SU-DHL-6 (cell line): ENCODE measurements at regions not wholly inside any gene's neighbourhood (a gene's known extent, or its start where the extent isn't known, plus 50 kb on each side); places are given as distances from the start of the nearest gene placed in this dataset.

Experiments used
- EZH2phosphoT487 ChIP-seq: fragments of 200-600 bp; sonication (generic), shearing (Covaris generic); conservative IDR thresholded peaks from 2 replicates; pipeline ENCODE4 v1.6.1; 2018; ENCODE audit warnings: mild to moderate bottlenecking, antibody characterized with exemption, low read length, moderate library complexity, mixed read lengths
- TF ChIP-seq, protein P1 (sequence below): fragments of 200-600 bp; sonication (generic); IDR thresholded peaks from one replicate; pipeline ENCODE4 v1.5.1; 2017; ENCODE audit warnings: antibody characterized with exemption, mild to moderate bottlenecking, low read length, moderate library complexity; ENCODE audit not compliant: insufficient read depth, poor library complexity, severe bottlenecking

DNA sequence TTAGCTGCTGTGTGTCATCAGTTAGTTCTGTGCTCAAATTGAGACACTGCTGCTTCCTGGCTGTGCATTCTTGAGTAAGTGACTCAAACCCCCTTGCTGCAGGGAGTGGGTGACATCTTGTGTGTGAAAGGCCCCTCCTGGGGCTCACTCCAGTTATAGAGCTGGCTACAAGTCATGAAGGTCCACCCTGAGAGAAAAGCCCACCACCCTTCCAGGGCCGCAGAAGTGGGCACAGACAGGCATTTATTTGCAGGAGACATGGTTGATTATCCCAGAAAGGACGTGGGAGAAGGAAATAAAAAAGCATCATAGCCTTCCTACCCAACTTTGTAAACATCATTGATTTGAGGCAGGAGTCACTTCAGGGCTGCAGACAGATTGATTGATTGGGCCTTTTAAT, 550.6 kb downstream of the MATN1 start:
- TF ChIP-seq, protein P1, sequence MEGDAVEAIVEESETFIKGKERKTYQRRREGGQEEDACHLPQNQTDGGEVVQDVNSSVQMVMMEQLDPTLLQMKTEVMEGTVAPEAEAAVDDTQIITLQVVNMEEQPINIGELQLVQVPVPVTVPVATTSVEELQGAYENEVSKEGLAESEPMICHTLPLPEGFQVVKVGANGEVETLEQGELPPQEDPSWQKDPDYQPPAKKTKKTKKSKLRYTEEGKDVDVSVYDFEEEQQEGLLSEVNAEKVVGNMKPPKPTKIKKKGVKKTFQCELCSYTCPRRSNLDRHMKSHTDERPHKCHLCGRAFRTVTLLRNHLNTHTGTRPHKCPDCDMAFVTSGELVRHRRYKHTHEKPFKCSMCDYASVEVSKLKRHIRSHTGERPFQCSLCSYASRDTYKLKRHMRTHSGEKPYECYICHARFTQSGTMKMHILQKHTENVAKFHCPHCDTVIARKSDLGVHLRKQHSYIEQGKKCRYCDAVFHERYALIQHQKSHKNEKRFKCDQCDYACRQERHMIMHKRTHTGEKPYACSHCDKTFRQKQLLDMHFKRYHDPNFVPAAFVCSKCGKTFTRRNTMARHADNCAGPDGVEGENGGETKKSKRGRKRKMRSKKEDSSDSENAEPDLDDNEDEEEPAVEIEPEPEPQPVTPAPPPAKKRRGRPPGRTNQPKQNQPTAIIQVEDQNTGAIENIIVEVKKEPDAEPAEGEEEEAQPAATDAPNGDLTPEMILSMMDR, result no peak
- no peak for TF ChIP-seq EZH2phosphoT487
